Activated B cell treated with CpG ODN at 0.5 μM for 24 hours (primary cell): ENCODE measurements at regions not wholly inside any gene's neighbourhood (a gene's known extent, or its start where the extent isn't known, plus 50 kb on each side); places are given as distances from the start of the nearest gene placed in this dataset.

Source experiments
- ATAC-seq: fragments of 200-7000 bp; cut with Tn5 transposase; one replicate; pipeline ENCODE4 v1.10.0; 2021; ENCODE audit warnings: low read depth, mild to moderate bottlenecking, moderate library complexity
- CTCF ChIA-PET: fragments of 350-600 bp; sonication (Branson Sonifier 250); formaldehyde crosslinking; loops from one replicate; lab custom pipeline; 2021; ENCODE audit warnings: antibody characterized with exemption; lab: Charles Lee
- POLR2A ChIA-PET: fragments of 350-600 bp; sonication (Branson Sonifier 250); formaldehyde crosslinking; loops from one replicate; lab custom pipeline; 2021; ENCODE audit warnings: antibody characterized with exemption; lab: Charles Lee
- DNase-seq: peaks from one replicate; pipeline ENCODE4 v3.0.0; 2022
- H3K27ac Mint-ChIP-seq: one replicate; pipeline ENCODE4 v1.8.0; 2020; ENCODE audit warnings: mixed read lengths
- H3K27me3 Mint-ChIP-seq: one replicate; pipeline ENCODE4 v1.8.0; 2021; ENCODE audit warnings: mixed read lengths
- H3K36me3 Mint-ChIP-seq: one replicate; pipeline ENCODE4 v1.8.0; 2021; ENCODE audit warnings: low read depth, mixed read lengths
- H3K4me1 Mint-ChIP-seq: one replicate; pipeline ENCODE4 v1.8.0; 2021; ENCODE audit warnings: mixed read lengths
- H3K4me3 Mint-ChIP-seq: one replicate; pipeline ENCODE4 v1.8.0; 2020; ENCODE audit warnings: mild to moderate bottlenecking, mixed read lengths
- H3K9me3 Mint-ChIP-seq: one replicate; pipeline ENCODE4 v1.8.0; 2020; ENCODE audit warnings: mixed read lengths
- intact Hi-C: fragments of 100-400 bp; cut with micrococcal nuclease; formaldehyde crosslinking; loops from one replicate; pipeline ENCODE4 v1.15.1; 2024
- TF ChIP-seq, protein P1 (sequence below): fragments of 200-600 bp; IDR thresholded peaks from one replicate; pipeline ENCODE4 v1.8.0; 2022; ENCODE audit warnings: antibody characterized with exemption, mild to moderate bottlenecking

DNA sequence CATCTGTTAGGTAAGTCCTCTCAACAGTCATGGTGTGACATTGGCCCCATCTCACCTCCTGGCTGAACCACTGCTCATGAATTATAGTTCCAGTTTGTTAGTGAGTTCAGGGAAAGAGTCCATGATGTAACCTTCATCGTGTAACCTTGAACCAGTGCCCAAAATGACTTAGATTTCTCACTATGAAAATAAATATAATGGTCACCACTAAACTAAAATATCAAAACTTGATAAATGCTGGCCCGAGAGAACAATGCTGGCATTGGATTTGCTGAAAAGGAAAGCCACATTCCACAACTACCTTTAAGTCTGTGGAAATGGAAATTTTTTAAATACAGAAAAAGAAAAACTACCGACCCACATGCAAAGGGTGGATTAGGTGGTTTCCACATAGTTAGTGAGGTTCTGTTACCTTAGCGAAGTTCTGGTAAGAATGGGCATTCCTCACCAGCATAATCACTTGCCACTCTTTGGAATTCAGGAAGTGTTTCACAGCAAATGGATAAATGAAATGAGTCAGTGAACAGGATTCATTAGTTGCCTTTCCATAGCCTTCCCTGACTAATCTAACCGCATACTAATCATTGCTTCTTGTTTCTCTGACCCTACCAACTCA, 133.9 kb upstream of the CTAGE1 start:
- TF ChIP-seq, protein P1, sequence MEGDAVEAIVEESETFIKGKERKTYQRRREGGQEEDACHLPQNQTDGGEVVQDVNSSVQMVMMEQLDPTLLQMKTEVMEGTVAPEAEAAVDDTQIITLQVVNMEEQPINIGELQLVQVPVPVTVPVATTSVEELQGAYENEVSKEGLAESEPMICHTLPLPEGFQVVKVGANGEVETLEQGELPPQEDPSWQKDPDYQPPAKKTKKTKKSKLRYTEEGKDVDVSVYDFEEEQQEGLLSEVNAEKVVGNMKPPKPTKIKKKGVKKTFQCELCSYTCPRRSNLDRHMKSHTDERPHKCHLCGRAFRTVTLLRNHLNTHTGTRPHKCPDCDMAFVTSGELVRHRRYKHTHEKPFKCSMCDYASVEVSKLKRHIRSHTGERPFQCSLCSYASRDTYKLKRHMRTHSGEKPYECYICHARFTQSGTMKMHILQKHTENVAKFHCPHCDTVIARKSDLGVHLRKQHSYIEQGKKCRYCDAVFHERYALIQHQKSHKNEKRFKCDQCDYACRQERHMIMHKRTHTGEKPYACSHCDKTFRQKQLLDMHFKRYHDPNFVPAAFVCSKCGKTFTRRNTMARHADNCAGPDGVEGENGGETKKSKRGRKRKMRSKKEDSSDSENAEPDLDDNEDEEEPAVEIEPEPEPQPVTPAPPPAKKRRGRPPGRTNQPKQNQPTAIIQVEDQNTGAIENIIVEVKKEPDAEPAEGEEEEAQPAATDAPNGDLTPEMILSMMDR: no peak
- POLR2A ChIA-PET: no interaction called here

DNA sequence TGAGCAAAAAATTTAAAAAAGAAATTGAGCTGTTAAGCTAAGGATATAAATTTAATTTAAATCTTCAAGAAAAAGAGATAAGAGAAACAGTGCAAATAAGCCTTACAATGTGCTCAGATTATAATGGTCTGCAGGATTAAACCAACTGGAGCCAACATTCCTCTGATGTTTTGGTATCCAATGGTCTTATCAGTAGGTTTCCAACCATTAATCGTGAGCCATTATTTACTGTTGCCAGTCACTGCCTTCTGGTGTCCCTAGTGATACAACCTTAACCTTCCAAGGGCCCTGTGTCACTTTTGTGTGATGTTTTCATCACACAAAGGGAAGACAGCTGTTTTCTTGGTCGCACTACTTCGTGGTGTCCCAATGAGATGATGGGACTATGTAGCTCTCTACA, 134.5 kb upstream of the CTAGE1 start:
- Mint-ChIP-seq H3K36me3 (no peaks in the 10 kb centered on the region), H3K27me3 (peaks cover 18% of the 10 kb centered on the region), H3K27ac (no peak overlapping the region), H3K4me3 (no peak overlapping the region), H3K4me1 (no peaks in the 10 kb centered on the region), H3K9me3 (no peaks in the 10 kb centered on the region)
- CTCF ChIA-PET: no interaction called here
- ATAC-seq (no peak), DNase-seq (no peak)
- POLR2A ChIA-PET: no interaction called here
- TF ChIP-seq, protein P1: no peak
- intact Hi-C loops: no loop called here

More for the DNA sequence above, 133.9 kb upstream of the CTAGE1 start:
- no peaks in the 10 kb centered on the region for H3K9me3 Mint-ChIP-seq
- intact Hi-C loops: no loop called here
- no peak overlapping the region for H3K4me3 Mint-ChIP-seq
- CTCF ChIA-PET: no interaction called here
- no peak overlapping the region for H3K27ac Mint-ChIP-seq
- H3K27me3 Mint-ChIP-seq: peaks cover 13% of the 10 kb centered on the region
- no peaks in the 10 kb centered on the region for H3K4me1 Mint-ChIP-seq
- DNase-seq: no peak
- no peak for ATAC-seq
- no peaks in the 10 kb centered on the region for H3K36me3 Mint-ChIP-seq

DNA sequence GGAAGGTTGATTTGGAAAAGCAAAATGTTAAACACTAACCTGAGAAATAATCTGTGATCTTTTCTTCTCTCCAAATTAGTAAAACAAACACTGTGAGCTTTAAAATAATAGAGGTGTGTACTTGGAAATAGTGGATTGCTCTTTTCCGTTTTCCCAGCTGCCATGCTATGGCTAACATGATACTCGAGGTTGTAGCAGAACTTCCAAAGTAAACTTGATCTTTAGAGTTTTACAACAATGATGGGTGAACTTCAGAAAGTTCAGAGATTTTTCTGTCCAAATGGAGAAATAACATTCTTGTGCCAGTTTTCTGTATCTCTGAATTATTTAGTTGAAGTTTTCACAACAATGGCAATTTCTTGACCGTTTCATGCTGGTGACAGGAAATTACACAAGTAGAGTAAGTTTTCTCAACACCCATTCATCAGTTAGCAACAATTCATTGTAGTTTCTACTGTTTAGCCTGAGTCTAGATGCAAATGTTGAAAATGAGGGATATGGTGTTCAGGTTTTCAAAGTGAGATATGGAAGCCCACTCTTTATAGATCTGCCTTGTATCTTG, 135.3 kb upstream of the CTAGE1 start:
- Mint-ChIP-seq H3K27ac (no peak overlapping the region), H3K4me3 (no peak overlapping the region), H3K4me1 (no peaks in the 10 kb centered on the region), H3K36me3 (no peaks in the 10 kb centered on the region), H3K27me3 (peaks cover 26% of the 10 kb centered on the region), H3K9me3 (no peaks in the 10 kb centered on the region)
- intact Hi-C loops: no loop called here
- ATAC-seq (no peak), DNase-seq (no peak)
- ChIA-PET CTCF (no interaction called here), POLR2A (no interaction called here)
- TF ChIP-seq, protein P1: no peak

DNA sequence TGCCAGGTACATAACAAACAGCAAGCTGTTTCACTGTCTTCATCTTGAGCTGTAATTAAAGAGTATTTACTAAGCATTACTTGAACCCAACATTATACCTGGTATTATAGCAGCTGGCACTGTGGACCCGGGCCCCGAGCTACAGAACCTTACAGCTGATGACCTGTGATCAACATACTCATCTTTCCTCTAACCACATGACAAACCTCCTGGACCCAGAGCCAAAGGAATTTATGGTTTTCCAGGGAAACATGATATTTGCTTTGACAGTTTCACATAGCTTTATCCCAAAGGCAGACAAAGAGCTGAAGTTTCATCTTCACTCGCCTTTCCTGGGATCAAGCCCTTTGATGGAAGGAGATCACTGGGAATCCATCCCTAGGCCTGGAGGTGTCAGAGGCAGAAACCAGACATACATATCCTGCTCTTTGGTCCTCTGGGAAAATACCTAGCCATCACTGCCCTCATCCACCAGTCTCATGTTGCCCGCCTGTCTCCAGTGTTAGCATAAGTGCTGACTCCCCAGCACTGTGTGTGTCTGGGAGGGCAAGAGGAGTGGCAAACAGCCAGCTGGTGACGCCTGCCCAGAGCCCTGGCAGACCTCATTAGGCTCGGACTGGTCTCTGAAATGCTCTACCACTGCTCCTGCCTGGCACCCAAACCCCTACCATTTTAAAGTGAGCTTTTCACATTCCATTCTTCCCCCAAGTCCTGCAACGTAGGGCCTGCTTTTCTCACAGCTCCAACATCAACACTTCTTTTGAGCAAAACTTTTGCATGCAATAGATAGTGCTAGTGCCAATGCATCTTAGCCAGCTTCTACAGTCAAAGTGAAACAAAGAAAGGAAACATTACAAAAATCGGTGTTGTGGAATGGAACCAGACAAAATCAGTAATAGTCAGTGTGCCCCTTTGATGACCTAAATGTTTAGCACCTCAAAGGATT, 138.8 kb upstream of the CTAGE1 start:
- no peak for ATAC-seq
- Mint-ChIP-seq H3K36me3 (no peaks in the 10 kb centered on the region), H3K4me1 (peaks cover 6% of the 10 kb centered on the region), H3K9me3 (no peaks in the 10 kb centered on the region), H3K27me3 (peaks cover 46% of the 10 kb centered on the region), H3K4me3 (no peak overlapping the region), H3K27ac (no peak overlapping the region)
- TF ChIP-seq, protein P1: no peak
- DNase-seq: no peak
- intact Hi-C loops: no loop called here
- ChIA-PET CTCF (no interaction called here), POLR2A (no interaction called here)
